Astrocyte of the cerebellum (primary cell): ENCODE measurements at regions not wholly inside any gene's neighbourhood (a gene's known extent, or its start where the extent isn't known, plus 50 kb on each side); places are given as distances from the start of the nearest gene placed in this dataset.
A peak's percentile ranks its signal among the peaks of the same experiment; 100 is the strongest.

ENCODE experiments used
- DNase-seq: peaks from one replicate; pipeline ENCODE4 v3.0.0-alpha.2; 2011; ENCODE audit warnings: low read depth
- H3K4me3 ChIP-seq: 2 replicates; pipeline ENCODE4 v1.5.1; 2011; ENCODE audit warnings: mild to moderate bottlenecking, low read depth, low read length, moderate library complexity
- in situ Hi-C: cut with HindIII; loops from 2 replicates; pipeline ENCODE4 v1.10.0; 2017; ENCODE audit warnings: low sequenced_read_pairs
- TF ChIP-seq, protein P1 (sequence below): IDR thresholded peaks from 2 replicates; pipeline ENCODE4 v1.5.1; 2012; ENCODE audit warnings: low read length, low read depth, moderate library complexity, mild to moderate bottlenecking; ENCODE audit errors: missing control alignments

DNA sequence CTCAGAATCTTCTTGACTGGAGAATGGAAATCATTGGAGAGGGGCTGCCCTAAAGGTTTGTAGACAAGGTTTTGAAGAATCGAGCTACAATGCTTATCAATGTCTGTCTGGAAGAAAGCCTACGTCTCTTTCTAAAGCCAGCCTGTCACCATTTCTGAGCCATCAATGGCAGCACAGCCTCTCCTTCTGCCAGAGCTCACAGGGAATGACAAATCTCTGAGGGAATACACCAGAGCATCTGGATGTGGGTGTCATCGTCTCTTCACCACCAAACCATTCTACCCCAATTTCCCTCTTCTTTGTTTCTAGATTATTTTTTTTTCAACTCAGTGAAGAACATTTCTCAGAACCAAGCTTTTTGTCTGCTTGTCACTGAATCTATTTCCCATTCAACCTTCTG lies 349.7 kb downstream of the EMP1 start:
- DNase-seq: no peak
- in situ Hi-C loops: no loop called here
- TF ChIP-seq, protein P1, sequence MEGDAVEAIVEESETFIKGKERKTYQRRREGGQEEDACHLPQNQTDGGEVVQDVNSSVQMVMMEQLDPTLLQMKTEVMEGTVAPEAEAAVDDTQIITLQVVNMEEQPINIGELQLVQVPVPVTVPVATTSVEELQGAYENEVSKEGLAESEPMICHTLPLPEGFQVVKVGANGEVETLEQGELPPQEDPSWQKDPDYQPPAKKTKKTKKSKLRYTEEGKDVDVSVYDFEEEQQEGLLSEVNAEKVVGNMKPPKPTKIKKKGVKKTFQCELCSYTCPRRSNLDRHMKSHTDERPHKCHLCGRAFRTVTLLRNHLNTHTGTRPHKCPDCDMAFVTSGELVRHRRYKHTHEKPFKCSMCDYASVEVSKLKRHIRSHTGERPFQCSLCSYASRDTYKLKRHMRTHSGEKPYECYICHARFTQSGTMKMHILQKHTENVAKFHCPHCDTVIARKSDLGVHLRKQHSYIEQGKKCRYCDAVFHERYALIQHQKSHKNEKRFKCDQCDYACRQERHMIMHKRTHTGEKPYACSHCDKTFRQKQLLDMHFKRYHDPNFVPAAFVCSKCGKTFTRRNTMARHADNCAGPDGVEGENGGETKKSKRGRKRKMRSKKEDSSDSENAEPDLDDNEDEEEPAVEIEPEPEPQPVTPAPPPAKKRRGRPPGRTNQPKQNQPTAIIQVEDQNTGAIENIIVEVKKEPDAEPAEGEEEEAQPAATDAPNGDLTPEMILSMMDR: no peak
- H3K4me3 ChIP-seq: no peak overlapping the region

DNA sequence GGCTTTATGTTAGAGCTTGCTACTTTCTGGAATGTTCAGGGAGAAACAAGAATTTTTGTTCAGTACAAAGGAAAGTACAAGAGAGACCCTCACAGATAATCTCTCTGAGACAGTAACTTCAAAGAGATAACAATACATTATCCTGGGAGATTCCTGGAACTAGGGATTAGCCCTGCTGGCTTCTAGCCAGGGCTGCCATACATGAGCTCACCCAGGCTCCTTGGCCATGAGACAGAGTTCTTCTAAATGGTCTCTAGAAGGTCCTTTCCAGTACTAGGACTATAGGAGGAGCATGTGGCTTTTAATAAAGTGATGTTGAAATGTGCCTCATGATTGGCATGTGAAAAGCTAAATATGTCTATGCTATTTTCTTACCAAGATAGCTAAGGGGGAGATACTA lies 342.5 kb downstream of the EMP1 start:
- TF ChIP-seq, protein P1: no peak
- in situ Hi-C loops: no loop called here
- no peak overlapping the region for H3K4me3 ChIP-seq
- no peak for DNase-seq

DNA sequence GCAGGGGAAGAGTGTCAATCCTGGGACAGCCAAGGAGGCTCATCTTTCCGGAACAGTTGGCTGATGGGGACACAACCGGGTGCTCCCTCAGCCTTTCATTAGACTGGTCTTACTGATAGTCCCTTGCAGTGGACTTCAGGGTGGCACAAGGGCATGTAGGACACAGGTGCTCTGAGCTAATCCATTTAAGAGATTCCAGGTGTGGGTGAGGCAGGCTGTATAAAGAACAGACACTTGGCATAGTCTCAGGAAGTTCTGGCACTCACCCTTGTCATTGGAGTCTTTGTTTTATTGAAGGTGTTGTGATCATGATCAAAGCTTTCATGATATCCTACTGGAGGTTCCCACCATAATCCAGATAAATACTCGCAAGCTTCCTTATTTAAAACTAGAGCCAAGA lies 341.6 kb downstream of the EMP1 start:
- in situ Hi-C loops: no loop called here
- no peak overlapping the region for H3K4me3 ChIP-seq
- no peak for DNase-seq
- TF ChIP-seq, protein P1: no peak

DNA sequence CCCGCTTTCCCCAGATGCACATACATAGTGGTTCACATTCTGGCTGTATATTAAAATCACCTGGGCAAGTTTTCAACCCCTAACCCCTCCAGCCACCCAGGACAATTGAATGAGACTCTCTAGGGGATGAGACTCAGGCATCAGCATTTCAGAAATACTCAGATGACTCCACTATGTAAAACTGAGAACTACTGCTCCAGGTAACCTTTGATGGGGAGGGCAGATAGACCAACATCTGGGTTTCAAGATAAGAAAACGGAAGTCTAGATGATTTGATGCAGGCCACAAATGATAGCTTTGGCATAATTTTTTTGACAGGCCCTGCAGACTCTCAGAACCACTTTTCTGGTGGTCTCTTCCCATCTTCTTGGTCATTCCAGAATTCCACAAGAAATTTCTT lies 341.1 kb downstream of the EMP1 start:
- in situ Hi-C loops: no loop called here
- TF ChIP-seq, protein P1: no peak
- DNase-seq: no peak
- no peak overlapping the region for H3K4me3 ChIP-seq

DNA sequence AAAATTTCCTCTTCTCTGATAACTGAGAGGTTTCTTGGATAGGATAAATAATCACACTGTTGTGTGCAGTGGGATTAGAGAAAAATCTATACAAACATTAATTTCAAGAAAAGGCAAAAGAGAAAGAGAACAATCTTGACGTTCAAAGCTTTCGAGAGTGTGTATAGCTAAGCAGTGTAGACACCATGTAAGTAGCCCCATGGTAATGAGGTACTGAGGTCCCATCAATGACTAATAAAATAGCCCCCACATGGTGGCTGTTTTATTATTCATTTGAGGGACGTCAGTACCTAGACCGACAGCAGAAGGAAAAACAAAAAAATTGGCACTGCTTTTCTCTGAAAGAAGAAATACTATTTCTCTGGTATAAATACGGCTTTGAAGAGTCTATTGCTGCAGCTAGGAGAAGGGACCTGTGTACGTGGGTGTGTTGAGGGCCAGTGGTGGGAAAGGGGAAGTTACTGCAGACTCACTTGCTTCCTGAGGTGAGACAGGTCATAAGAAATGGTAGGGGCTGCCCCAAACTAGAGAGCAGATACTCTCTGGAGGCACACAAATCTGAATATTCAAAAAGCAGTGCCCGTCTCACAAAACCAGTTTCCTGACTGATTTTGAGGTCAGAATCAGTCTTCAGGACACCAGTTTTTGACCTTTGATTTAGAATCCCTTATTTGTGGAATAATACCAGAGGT lies 339.8 kb downstream of the EMP1 start:
- in situ Hi-C loops: no loop called here
- TF ChIP-seq, protein P1: no peak
- no peak for DNase-seq
- no peak overlapping the region for H3K4me3 ChIP-seq

DNA sequence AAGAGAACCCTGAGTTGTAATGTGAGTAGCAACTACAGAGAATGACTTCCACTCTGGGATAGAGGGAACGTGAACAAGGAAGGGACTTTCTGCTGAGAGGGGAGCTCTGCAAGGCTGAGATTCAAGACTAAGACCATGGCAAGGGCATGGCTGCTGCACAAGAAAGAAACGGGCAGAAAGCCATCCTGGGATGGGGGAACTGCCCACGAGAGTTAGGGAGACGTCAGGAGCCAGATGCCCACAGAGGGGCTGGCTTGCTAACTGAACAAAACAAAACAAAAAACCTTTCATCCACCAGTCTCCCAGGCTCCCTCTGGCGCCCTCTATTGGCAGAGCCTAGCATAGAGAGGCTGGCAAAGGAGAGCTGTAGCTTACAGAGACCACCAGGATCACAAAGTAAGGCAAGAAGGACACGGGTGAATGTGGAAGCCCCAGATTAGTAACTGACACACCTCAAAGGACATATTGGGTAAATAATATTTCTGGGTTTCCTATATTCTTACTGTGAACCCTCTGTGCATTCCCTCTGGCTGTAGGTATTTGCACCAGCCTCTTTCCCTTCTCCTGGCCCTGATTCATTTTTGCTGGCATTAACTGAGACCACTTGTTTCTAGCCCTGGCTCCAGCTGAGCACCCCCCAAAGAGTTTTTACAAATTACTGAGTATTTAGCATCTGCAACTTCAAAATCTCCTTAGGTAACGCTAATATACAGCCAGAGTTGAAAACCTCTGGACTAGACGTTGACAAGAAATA lies 338.3 kb downstream of the EMP1 start:
- peak; percentile 28 for DNase-seq

More for the DNA sequence above, 338.3 kb downstream of the EMP1 start:
- in situ Hi-C loops: no loop called here
- H3K4me3 ChIP-seq: peak overlapping the region; percentile 15
- TF ChIP-seq, protein P1: peak; percentile 99
